ENCODE measurements at regions not wholly inside any gene's neighbourhood (a gene's known extent, or its start where the extent isn't known, plus 50 kb on each side); places are given as distances from the start of the nearest gene placed in this dataset.
A peak's percentile ranks its signal among the peaks of the same experiment; 100 is the strongest.

DNA sequence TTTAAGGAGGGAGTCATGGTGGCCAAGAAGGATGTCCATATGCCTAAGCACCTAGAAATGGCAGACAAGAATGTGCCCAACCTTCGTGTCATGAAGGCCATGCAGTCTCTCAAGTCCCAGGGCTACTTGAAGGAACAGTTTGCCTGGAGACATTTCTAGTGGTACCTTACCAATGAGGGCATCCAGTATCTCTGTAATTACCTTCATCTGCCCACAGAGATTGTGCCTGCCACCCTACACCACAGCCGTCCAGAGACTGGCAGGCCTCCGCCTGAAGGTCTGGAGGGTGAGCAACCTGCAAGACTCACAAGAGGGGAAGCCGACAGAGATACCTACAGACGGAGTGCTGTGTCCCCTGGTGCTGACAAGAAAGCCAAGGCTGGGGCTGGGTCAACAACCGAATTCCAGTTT lies 115.0 kb downstream of the HFE start:
- TF ChIP-seq, protein P1, sequence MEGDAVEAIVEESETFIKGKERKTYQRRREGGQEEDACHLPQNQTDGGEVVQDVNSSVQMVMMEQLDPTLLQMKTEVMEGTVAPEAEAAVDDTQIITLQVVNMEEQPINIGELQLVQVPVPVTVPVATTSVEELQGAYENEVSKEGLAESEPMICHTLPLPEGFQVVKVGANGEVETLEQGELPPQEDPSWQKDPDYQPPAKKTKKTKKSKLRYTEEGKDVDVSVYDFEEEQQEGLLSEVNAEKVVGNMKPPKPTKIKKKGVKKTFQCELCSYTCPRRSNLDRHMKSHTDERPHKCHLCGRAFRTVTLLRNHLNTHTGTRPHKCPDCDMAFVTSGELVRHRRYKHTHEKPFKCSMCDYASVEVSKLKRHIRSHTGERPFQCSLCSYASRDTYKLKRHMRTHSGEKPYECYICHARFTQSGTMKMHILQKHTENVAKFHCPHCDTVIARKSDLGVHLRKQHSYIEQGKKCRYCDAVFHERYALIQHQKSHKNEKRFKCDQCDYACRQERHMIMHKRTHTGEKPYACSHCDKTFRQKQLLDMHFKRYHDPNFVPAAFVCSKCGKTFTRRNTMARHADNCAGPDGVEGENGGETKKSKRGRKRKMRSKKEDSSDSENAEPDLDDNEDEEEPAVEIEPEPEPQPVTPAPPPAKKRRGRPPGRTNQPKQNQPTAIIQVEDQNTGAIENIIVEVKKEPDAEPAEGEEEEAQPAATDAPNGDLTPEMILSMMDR (IDR thresholded peaks at IDR 0.05; ENCODE audit: insufficient read depth, low read length, poor library complexity, severe bottlenecking), result no peak
- TF ChIP-seq EZH2phosphoT487 (conservative IDR thresholded peaks at IDR 0.05; ENCODE audit: low read length), result no peak
- H3K27me3 ChIP-seq (ENCODE audit: low read length), result no peaks in the 10 kb centered on the region
- no peaks in the 10 kb centered on the region for H3K9me3 ChIP-seq (ENCODE audit: insufficient read depth, low read length)
- H3F3A ChIP-seq (ENCODE audit: insufficient read depth), result peaks cover 94% of the 10 kb centered on the region
- H3K4me2 ChIP-seq (ENCODE audit: low read depth, low read length, poor library complexity, severe bottlenecking), result peak overlapping the region; percentile 72
- no peak overlapping the region for H2AFZ ChIP-seq (ENCODE audit: low read depth, low read length, severe bottlenecking)
- H3K27ac ChIP-seq (ENCODE audit: low read depth, low read length), result peak overlapping the region; percentile 94
- H3K36me3 ChIP-seq (ENCODE audit: low read length), result no peaks in the 10 kb centered on the region
- no peak overlapping the region for H3K9ac ChIP-seq (ENCODE audit: low read length)
- H3K4me3 ChIP-seq (ENCODE audit: insufficient read depth, low read length, poor library complexity, severe bottlenecking), result no peak overlapping the region
- no peaks in the 10 kb centered on the region for H4K20me1 ChIP-seq (ENCODE audit: low read depth, low read length)
- H3K79me2 ChIP-seq (ENCODE audit: insufficient read depth, low read length), result no peaks in the 10 kb centered on the region
- H3K9me2 ChIP-seq (replicated peaks; ENCODE audit: insufficient read depth, low read length), result no peaks in the 10 kb centered on the region

DNA sequence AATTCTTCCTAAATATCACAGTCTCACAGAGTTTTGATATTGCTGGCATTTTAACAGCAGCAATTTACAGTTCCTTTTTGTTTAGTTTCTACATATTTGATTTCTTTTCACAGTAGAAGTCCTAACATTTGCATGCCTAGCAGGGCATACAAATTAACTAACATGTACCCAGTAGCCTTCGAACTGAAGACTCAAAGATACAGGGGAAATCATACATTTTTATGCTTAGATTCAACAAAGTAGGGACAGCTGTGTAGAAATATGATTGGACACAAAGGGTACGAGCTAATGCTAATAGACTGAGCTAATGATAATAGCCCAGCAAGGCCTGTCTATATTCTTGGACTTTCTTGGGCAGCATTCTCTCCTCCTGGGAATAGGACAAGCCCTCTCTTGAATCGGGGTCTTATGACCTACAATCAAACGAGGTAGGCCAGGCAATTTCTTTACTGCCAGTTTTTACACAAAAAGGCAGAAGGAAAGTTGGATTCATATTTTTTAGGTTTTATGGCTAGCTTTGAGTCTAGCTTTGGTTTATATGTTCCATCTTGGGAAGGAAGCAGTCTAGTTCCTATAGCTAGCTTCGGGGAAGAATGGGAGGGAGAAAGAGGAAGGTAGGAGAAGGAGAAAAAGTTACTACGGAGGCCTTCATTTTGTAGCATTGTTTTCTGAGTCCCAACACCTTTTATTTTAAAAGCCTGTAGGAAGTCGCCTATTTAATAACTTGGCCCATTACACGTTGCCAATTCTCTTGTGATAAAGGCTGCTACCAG lies 115.8 kb downstream of the HFE start:
- Histone ChIP-seq H3K79me2 (ENCODE audit: insufficient read depth, low read length) (no peaks in the 10 kb centered on the region), H3K27ac (ENCODE audit: low read depth, low read length) (peak overlapping the region; percentile 94), H2AFZ (ENCODE audit: low read depth, low read length, severe bottlenecking) (peak overlapping the region; percentile 1), H3K4me3 (ENCODE audit: insufficient read depth, low read length, poor library complexity, severe bottlenecking) (no peak overlapping the region), H4K20me1 (ENCODE audit: low read depth, low read length) (no peaks in the 10 kb centered on the region), H3K36me3 (ENCODE audit: low read length) (no peaks in the 10 kb centered on the region), H3K9me2 (replicated peaks; ENCODE audit: insufficient read depth, low read length) (no peaks in the 10 kb centered on the region), H3K9me3 (ENCODE audit: insufficient read depth, low read length) (no peaks in the 10 kb centered on the region), H3K27me3 (ENCODE audit: low read length) (no peaks in the 10 kb centered on the region), H3K4me2 (ENCODE audit: low read depth, low read length, poor library complexity, severe bottlenecking) (peak overlapping the region; percentile 72), H3K9ac (ENCODE audit: low read length) (peak overlapping the region; percentile 20), H3F3A (ENCODE audit: insufficient read depth) (peaks cover 91% of the 10 kb centered on the region)
- TF ChIP-seq, protein P1 (IDR thresholded peaks at IDR 0.05; ENCODE audit: insufficient read depth, low read length, poor library complexity, severe bottlenecking), result no peak
- no peak for TF ChIP-seq EZH2phosphoT487 (conservative IDR thresholded peaks at IDR 0.05; ENCODE audit: low read length)

DNA sequence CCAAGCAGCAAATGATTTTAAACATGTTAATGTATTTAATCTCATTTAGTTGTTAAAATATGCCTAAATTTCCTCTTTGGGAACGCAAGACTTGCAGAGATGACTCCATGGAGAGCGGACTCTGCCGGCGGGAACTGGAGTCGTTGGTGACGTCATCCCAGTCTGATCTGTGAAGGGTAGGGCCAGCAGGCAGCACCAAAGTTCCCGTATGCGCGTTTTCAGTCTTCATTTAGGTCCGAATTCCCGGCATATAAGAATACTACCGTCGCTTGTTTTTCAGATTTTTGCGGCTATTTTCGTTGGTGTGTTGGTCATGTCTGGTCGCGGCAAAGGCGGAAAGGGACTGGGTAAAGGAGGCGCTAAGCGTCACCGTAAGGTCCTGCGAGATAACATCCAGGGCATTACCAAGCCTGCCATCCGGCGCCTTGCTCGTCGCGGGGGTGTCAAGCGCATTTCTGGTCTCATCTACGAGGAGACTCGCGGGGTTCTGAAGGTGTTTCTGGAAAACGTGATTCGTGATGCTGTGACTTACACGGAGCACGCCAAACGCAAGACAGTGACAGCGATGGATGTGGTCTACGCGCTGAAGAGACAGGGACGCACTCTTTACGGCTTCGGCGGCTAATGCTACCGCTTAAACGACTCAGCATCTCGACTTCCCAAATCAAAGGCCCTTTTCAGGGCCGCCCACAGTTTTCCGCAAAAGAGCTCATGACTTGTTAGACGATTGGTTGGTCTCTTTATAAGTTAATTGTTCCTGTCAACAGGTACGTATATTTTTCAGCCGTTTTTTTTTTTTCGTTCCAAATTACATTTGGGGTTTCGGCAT lies 117.3 kb downstream of the HFE start:
- H3K27ac ChIP-seq (ENCODE audit: low read depth, low read length), result peak overlapping the region; percentile 94
- H4K20me1 ChIP-seq (ENCODE audit: low read depth, low read length), result no peaks in the 10 kb centered on the region
- H3K36me3 ChIP-seq (ENCODE audit: low read length), result no peaks in the 10 kb centered on the region
- no peaks in the 10 kb centered on the region for H3K9me2 ChIP-seq (replicated peaks; ENCODE audit: insufficient read depth, low read length)
- H3K79me2 ChIP-seq (ENCODE audit: insufficient read depth, low read length), result no peaks in the 10 kb centered on the region
- H3K4me2 ChIP-seq (ENCODE audit: low read depth, low read length, poor library complexity, severe bottlenecking), result peak overlapping the region; percentile 72
- TF ChIP-seq EZH2phosphoT487 (conservative IDR thresholded peaks at IDR 0.05; ENCODE audit: low read length), result no peak
- TF ChIP-seq, protein P1 (IDR thresholded peaks at IDR 0.05; ENCODE audit: insufficient read depth, low read length, poor library complexity, severe bottlenecking), result peak; percentile 24
- H2AFZ ChIP-seq (ENCODE audit: low read depth, low read length, severe bottlenecking), result peak overlapping the region; percentile 42
- H3K27me3 ChIP-seq (ENCODE audit: low read length), result no peaks in the 10 kb centered on the region
- no peaks in the 10 kb centered on the region for H3K9me3 ChIP-seq (ENCODE audit: insufficient read depth, low read length)
- peaks cover 77% of the 10 kb centered on the region for H3F3A ChIP-seq (ENCODE audit: insufficient read depth)
- peak overlapping the region; percentile 74 for H3K9ac ChIP-seq (ENCODE audit: low read length)
- H3K4me3 ChIP-seq (ENCODE audit: insufficient read depth, low read length, poor library complexity, severe bottlenecking), result peak overlapping the region; percentile 67

Measured in SU-DHL-6 (cell line).